HFF-Myc (cell line): ENCODE measurements at regions not wholly inside any gene's neighbourhood (a gene's known extent, or its start where the extent isn't known, plus 50 kb on each side); places are given as distances from the start of the nearest gene placed in this dataset.

ENCODE experiments used
- DNase-seq: peaks from one replicate; pipeline ENCODE4 v3.0.0-alpha.2; 2011; ENCODE audit warnings: low read depth; ENCODE audit errors: extremely low read depth
- H3K4me3 ChIP-seq: replicated peaks from 2 replicates; pipeline ENCODE4 v1.5.1; 2011; ENCODE audit warnings: low read depth, mild to moderate bottlenecking, control low read depth, low read length
- TF ChIP-seq, protein P1 (sequence below): IDR thresholded peaks from 2 replicates; pipeline ENCODE4 v1.5.1; 2012; ENCODE audit warnings: mild to moderate bottlenecking, low read depth, low read length, control low read depth; ENCODE audit errors: missing control alignments

DNA sequence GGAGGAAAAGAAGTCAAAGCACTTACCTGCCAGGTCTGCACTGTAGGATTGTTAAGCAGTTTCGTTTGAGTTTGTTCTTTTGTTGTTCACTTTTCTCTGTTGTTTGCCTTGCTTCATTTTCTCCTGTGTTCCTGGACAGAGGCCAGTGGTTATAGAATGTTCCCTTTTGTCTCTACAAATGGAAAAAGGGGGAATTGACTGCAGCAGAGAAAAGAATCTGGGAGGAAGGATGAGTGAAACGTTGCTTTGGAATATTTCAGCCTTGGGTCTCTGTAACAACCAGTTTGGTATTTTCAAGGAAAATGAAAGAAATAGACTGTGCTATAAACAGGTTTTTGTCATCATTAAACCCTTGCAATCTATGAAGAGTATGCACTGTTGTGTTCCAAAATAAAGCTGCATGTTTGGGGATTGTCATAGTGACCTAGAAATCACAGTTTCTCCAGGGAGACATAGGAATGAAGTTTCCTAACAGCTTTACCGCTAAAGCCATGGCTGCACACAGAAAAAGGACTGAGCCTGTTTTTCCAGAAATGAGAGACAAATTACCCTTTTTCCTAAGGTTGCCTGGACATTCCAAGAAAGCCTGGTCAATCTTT lies 60.8 kb upstream of the HABP2 start:
- H3K4me3 ChIP-seq: no peak overlapping the region
- no peak for DNase-seq
- TF ChIP-seq, protein P1, sequence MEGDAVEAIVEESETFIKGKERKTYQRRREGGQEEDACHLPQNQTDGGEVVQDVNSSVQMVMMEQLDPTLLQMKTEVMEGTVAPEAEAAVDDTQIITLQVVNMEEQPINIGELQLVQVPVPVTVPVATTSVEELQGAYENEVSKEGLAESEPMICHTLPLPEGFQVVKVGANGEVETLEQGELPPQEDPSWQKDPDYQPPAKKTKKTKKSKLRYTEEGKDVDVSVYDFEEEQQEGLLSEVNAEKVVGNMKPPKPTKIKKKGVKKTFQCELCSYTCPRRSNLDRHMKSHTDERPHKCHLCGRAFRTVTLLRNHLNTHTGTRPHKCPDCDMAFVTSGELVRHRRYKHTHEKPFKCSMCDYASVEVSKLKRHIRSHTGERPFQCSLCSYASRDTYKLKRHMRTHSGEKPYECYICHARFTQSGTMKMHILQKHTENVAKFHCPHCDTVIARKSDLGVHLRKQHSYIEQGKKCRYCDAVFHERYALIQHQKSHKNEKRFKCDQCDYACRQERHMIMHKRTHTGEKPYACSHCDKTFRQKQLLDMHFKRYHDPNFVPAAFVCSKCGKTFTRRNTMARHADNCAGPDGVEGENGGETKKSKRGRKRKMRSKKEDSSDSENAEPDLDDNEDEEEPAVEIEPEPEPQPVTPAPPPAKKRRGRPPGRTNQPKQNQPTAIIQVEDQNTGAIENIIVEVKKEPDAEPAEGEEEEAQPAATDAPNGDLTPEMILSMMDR: no peak

DNA sequence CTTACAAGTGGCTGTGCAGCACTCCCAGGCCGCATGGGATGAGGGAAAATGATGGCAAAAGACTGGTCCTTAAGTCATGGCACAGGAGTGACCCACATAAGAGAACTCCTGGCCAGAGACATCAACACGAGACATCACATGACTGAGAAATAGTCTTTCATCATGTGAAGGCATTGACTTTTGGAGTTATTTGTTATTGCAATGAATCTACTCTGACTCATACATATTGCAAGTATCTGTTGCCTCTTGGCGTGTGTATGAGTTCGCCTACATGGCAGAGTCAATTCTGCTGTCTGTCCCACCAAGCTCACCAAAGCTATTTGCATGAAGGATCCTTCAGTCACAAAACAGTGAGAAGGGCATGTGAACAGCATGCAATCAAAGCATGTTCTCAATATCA lies 59.7 kb upstream of the HABP2 start:
- DNase-seq: no peak
- TF ChIP-seq, protein P1: no peak

DNA sequence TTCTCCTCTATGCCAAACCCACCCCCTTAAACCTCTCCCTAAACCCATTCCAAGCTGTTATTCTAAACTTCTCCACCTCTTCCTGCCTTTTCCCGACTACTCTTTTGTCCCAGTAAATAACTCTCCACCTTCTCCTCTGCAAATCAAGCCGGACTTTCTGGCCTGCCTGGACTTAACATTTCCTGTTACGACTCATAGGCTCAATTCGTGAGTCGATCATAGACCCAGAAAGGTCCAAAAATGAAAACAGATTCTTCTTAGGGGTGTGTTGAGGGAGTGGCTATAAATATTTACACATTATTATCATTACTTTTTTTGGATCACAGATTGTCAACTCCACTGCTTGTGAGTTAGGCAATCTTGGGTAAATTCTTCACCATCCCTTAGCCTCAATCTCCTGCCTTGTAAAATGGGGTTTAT lies 59.0 kb upstream of the HABP2 start:
- H3K4me3 ChIP-seq: no peak overlapping the region
- TF ChIP-seq, protein P1: no peak
- DNase-seq: no peak

More for the DNA sequence above, 59.7 kb upstream of the HABP2 start:
- H3K4me3 ChIP-seq: no peak overlapping the region

DNA sequence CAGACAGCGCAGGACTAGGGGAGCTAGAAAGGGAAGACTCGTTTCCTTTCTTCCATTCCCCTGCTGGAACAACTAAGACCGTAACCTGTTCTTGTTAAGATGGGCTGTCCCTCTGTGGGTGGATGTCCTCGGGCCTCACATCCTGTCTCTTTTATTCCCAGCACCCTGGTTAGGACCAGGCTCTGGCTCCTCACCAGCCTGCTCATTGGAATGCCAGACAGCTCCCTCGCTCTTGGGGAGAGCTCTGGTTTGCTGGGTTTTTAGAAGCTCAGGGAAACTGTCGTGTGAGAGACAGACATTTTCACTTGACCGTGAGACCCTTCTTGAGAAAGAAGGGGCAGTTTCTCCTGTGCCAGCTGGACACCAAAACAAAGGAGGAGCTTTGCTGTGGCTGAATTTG lies 58.1 kb upstream of the HABP2 start:
- TF ChIP-seq, protein P1: no peak
- no peak for DNase-seq
- H3K4me3 ChIP-seq: no peak overlapping the region

DNA sequence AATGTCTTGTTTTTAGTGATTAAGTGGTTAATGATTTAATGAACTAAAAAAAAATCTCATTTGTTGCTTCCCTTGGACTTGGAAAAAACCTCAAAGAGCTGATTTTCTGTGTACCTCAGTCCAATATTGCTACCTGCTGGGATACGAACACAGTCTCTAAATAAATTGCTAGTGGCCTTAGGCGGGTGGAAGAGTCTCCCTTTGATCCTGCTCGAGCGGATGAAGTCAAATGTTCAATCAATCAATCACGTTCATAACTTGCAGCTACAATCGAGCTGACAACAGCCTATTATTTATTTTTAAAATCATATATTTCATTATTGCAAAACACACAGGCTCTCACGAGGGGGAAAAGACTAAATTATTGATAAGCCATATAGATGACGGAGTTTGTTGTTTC lies 57.3 kb upstream of the HABP2 start:
- TF ChIP-seq, protein P1: no peak
- DNase-seq: no peak
- no peak overlapping the region for H3K4me3 ChIP-seq

DNA sequence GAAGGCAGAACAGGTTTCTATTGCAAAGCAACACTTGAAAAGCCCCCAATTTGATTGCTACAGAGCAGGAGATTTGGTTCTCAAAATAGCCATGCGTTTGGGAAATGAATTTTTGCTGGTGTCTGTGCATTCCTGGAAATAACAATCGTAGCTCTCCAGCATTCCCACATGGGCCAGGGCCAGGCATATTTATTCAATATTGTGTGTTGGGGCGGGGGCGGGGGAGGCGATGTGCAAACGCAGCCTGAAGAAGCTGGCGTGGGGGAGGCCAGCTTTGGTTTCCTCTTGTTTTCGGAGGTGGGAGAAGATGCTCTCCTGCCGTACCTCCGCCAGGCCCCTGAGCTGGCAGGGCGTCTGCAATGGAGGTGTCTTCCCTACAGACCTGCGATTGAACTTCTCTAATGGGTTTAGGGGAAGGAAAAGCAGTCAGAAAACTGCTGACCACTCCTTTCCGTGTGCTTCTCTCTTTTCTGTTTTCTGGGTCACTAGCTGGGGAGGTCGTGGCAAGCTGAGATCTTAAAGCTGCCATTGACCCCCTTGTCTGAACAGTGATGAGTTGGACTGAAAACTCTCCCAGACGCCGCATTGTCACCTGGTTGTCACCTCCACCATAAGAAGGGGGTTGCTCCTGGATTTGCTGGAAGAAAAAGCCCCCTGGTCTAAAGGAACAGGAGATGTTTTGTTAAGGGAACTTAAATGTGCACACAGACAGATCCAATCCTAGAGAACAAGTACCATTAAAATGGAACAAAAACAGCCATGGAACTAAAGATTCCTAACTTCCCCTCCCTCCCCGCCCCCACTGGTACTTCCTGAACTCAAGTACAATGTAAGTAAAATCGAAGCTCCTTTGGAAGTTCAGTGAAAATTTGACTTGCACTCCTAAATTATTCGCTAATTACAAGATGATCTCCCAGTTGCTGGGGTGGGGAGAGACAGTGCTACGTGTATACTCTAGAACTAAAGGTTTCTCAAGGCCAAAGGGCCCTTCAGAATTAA lies 56.4 kb upstream of the HABP2 start:
- DNase-seq: no peak
- no peak overlapping the region for H3K4me3 ChIP-seq
- TF ChIP-seq, protein P1: no peak
